COLO668 (cell line): ENCODE measurements at regions not wholly inside any gene's neighbourhood (a gene's known extent, or its start where the extent isn't known, plus 50 kb on each side); places are given as distances from the start of the nearest gene placed in this dataset.
"Not testable (repeated sequence)": the region's sequence is repeated elsewhere in the genome, so short reads cannot be mapped to it uniquely, and the experiment has no call there.

Experiments
- DNase-seq: peaks from one replicate; lab custom pipeline; 2025; ENCODE audit not compliant: unreplicated experiment; lab: John Stamatoyannopoulos, UW

DNA sequence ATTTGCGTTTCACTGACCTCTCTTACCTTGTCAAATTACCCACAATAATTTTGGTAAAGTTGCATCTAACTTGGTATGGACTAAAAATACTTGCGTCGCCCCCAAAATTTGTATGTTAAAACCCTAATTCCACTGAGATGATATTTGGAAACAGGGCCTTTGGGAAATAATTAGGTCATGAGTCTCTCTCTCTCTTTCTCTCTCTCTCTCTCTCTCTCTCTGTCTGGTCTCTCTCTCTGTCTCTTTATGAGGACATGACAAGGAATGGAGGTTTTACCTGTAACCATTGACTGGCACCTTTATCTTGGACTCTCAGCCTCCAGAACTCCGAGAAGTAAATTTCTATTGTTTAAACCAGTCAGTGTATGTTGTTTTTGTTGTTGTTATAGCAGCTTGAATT lies 111.5 kb upstream of the BDP1 start:
- not testable (repeated sequence) for DNase-seq

DNA sequence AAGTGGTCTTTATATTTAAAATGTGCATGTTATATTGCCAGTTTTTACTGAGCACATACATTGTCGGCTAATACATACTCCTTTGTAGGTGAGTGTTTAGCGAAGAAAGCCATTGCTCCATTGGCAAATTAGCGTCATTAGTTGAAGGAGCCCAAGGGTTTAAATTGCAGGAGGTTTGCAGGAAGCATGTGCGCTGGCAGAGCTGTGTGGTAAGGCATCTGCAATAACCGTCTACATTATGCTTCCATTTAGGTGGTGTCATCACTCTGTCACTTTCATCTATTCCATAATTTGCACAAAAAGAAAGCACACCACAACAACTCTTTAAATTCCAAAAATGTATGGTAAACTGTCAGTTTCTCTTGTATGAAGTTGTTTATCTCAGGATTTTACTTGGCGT lies 82.8 kb upstream of the BDP1 start:
- not testable (repeated sequence) for DNase-seq

DNA sequence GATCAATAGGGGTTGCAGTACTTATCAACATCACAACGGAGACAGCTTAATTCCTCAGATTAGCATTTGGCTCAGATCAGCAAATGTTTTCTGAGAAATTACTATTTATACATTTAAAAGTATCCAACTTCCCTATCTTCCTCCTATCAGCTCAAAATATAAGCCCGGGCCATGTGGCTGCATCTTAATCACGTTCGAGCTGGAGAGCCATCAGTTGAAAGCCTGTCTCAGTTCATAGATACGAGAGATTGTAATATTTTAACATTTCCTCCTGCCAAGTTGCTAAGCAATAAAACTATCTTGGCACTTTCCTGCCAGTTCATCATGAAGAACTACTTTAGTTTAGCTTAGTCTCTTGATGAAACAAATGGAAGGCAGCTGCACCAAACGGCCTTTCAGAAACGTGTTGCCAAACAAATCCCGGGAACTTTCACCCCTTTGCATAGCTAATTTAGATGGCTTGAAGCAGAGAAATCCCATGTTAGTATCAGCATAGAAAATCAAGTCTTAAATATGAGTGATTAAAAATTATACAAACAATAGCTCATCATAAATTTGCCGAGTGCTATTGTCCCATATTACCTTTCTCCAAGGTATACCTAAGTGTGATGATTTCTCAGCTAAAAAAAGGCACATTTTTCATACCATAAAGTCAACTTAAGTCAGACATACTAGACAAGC lies 82.3 kb upstream of the BDP1 start:
- DNase-seq = not testable (repeated sequence)

DNA sequence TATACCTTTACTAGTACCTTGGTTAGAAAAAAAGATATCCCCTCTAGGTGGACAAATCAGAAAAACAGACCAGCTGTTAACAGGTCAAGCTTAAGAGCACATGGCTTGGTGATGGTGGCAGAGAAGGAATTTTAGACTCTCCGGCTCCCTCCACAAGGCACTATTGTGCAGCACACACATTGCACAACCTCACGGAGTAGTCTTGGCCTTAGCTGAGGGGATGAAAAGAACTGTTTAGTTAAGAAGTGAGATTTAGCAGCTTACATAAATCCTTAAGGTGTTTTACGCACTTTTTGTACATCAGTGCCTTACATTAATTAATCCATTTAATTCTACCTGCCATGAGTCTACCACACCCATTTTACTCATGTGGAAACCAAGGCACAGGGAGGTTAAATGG lies 71.2 kb upstream of the BDP1 start:
- DNase-seq = not testable (repeated sequence)

DNA sequence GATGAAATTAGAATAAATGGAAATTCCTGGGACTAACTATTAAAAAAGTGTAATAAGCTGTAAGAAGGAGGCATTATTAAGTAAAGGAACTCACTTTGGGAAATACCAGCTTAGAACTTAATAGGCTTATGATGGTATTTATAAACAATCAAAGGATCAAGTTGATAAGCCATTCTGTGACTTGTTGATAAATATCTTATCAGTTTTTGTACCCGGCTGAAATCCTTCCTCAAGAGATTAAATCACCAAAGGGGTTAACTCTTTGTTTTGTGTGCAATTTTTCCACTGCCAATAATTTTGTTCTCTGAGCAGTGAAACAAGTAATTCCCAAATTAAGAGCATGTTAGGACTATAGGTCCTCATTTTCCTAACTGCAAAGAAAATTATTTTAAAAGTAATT lies 70.7 kb upstream of the BDP1 start:
- DNase-seq = no peak

DNA sequence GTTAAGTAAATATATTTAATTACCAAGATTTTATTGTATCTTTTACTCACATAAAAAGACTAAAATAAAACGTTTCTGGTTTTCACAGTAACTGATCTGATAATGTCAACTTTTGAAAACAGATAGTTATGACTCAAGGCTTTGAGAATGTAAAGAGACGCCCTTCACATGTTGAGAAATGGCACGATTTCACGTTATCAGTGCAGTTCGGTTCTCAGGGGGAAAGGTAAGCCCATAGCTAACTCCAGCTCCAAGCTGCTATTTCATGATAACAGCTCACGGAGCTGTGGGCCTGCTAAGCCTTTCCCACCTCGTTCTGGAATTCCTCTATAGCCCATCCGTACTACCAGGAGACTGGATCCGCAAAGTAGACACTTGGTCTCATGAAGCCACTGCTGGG lies 70.2 kb upstream of the BDP1 start:
- not testable (repeated sequence) for DNase-seq

DNA sequence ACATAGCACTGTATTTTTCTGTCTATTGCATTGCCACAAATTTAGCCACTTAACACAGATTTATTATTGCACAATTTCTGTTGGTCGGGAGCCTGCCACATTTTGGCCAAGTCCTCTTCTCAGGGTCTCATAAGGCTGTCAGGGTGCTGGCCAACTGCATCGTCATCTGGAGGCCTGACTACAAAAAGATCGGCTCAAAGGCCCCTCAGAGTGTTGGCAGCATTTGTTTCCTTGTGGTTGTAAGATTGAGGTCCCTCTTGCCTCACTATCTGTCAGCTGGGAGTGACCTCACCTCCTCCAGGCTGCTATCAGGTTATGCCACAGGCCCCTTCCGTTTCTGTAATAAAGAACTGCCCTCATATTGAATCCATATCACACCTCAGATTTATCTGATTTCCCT lies 67.3 kb upstream of the BDP1 start:
- DNase-seq = peak; percentile 9

DNA sequence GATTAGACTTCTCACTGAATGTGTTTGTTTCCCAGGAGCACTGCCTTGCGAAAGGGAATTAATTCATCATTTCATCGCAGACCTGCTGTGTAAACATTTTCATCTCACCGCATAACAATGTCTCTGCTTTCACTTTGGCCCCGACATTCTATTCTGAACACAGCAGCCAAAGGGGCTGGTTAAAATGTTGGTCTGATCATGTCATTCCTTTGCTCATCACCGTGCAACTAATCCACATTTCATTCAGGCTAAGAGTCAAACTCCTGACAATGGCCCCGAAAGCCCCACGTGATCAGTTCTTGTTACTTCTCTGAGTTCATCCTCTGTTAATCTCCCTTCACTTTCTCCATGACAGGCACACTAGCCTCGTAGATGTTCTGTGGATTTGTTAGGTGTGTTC lies 57.1 kb upstream of the BDP1 start:
- peak; percentile 10 for DNase-seq

DNA sequence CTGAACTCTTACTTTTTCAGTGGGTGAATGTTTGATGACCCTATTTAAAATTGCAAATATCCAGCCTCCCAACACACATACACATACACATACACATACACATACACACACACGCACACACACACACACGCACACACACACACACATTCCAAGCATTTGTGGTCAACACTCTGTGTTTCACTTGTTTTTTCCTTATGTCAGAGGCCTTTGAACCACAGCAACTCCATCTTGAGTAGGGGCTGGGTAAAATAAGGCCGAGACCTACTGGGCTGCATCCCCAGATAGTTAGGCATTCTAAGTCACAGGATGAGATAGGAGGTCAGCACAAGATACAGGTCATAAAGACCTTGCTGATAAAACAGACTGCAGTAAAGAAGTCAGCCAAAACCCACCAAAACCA lies 56.6 kb upstream of the BDP1 start:
- not testable (repeated sequence) for DNase-seq

DNA sequence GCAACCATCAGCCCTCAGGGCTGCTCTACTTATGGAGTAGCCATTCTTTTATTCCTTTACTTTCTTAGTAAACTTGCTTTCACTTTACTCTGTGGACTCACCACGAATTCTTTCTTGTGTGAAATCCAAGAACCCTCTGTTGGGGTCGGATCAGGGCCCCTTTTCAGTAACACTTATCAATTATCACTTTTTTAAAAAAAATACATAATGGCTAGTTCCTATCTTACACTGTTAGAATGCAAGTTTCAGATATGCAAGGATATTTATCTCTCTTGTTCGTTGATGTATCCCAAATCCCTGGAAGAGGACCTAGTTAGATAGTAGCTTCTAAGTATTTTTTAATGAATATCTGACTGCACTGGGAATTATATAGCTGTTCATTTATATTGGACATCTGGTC lies 56.0 kb upstream of the BDP1 start:
- not testable (repeated sequence) for DNase-seq

DNA sequence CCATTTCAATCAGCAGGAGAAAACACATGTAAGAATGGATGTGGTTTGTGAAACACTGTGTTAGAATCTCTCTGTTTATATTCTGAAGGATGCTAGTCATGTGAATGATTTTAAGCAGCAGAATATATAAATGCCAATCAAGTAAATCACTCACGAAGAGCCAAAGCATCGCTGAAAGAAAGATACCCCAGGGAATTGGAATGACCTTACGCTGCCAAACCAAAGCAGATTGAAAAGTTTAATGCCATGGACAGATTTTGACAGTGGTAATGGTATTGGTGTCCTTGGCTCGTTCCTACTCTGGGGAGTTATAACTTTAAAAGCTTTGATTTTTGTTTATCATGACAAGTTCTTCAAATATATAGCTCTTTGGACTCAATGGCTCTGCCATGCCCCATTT lies 54.8 kb upstream of the BDP1 start:
- not testable (repeated sequence) for DNase-seq

DNA sequence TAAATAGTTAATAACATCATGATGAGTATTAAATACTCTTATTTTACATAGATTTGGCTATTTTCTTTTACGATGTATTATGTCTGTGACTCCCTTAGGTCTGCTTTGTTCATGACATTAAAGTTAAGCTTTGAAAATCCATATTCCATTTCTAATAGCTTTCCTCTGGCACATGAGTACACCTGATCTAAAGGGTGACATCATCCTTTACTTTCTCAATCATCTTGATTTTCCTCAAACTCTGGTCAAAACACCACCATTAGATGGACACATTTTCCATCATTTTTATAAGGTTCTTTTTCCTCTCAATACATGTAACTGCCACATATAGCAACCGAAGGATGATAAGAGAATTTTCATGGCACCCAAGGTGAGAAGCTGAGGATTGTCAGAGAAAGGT lies 54.3 kb upstream of the BDP1 start:
- not testable (repeated sequence) for DNase-seq

DNA sequence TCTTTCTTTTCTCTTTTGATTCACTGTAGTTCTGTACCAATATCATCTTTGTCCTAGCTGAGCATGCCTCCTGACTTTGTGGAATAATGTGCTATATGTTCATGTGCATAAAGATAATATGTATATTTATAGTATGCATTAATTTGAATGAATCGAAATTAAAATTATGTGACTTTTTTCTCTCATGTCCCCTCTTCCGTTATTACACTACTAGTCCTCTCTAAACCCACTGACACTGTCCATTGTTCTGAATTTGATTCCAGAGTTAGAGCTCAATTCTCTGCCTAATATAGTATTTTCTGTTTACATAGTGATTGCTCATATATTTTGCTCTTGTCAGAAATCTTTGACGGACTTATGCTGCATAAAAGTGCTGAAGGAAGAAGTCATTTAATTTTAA lies 53.9 kb upstream of the BDP1 start:
- DNase-seq = not testable (repeated sequence)

DNA sequence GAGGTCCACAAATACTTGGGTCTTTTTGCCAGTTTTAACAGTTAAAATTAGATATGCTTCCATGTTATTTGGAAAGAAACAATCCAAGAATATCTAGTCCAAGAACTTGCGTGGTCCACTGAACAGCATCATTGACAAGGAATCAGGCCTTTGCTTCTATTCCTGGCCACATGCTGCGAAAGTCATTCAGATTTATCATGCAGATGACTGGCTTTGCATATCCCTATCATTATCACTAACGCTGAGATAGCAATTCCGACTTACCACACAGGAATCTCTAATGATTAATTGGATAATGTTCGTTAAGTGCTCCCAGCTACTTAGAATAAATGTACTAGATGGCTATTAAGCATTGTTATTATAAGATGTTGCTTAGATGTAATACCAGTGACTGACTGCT lies 51.0 kb upstream of the BDP1 start:
- not testable (repeated sequence) for DNase-seq

DNA sequence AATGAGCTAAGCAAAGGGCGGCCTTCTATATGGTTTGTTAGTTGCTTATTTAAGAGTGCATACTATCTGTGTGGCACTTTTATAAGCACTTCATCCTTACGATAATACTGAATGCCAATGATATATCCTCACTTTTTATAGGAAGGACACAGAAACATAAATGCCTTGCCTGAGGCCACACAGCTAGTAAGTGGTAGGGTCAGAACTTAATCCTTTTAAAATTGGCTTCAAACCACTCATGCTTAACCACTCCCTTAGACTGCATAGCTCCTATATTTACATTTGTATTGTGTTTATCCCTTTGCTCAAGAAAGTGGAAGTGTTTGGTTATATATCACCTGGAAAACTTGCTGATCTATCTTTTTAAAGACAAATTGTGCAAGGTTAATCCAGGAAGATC lies 50.5 kb upstream of the BDP1 start:
- DNase-seq = not testable (repeated sequence)
